SW480 (cell line): ENCODE measurements at regions not wholly inside any gene's neighbourhood (a gene's known extent, or its start where the extent isn't known, plus 50 kb on each side); places are given as distances from the start of the nearest gene placed in this dataset.

ENCODE experiments used
- DNase-seq: peaks from one replicate; pipeline ENCODE4 v3.0.0-alpha.2; 2016; ENCODE audit warnings: low spot score

- DNase-seq: peak; percentile 7
These were observed 159.1 kb downstream of the LURAP1L start for GRCh38 chr9:12933957-12934356.

- DNase-seq: no peak
These were observed 159.9 kb downstream of the LURAP1L start for GRCh38 chr9:12934545-12935272.

- DNase-seq: no peak
These were observed 160.9 kb downstream of the LURAP1L start for GRCh38 chr9:12935714-12936113.

- no peak for DNase-seq
These were observed 179.6 kb downstream of the LURAP1L start for GRCh38 chr9:12954441-12954840.

GRCh38 chr9:12955510-12956163 lies 180.8 kb downstream of the LURAP1L start:
- DNase-seq: no peak

- no peak for DNase-seq
These were observed 181.4 kb downstream of the LURAP1L start for GRCh38 chr9:12956261-12956660.

- DNase-seq: no peak
These were observed 182.0 kb downstream of the LURAP1L start for GRCh38 chr9:12956805-12957204.

- no peak for DNase-seq
These were observed 183.5 kb downstream of the LURAP1L start for GRCh38 chr9:12958279-12958678.

GRCh38 chr9:12958708-12959107 lies 183.9 kb downstream of the LURAP1L start:
- DNase-seq: no peak

- DNase-seq: no peak
These were observed 186.5 kb downstream of the LURAP1L start for GRCh38 chr9:12961276-12961809.

- no peak for DNase-seq
These were observed 188.7 kb downstream of the LURAP1L start for GRCh38 chr9:12963537-12963936.

GRCh38 chr9:12964271-12964670 lies 189.5 kb downstream of the LURAP1L start:
- DNase-seq: no peak

- no peak for DNase-seq
These were observed 190.5 kb downstream of the LURAP1L start for GRCh38 chr9:12965303-12965702.

- DNase-seq: no peak
These were observed 193.3 kb downstream of the LURAP1L start for GRCh38 chr9:12968093-12968492.

GRCh38 chr9:12972608-12973589 lies 198.1 kb downstream of the LURAP1L start:
- DNase-seq: no peak

GRCh38 chr9:12973710-12974109 lies 198.9 kb downstream of the LURAP1L start:
- DNase-seq: no peak

- no peak for DNase-seq
These were observed 199.9 kb downstream of the LURAP1L start for GRCh38 chr9:12974671-12975070.

- no peak for DNase-seq
These were observed 200.7 kb downstream of the LURAP1L start for GRCh38 chr9:12975496-12975895.

- DNase-seq: no peak
These were observed 205.4 kb downstream of the LURAP1L start for GRCh38 chr9:12980085-12980851.

- DNase-seq: no peak
These were observed 213.4 kb downstream of the LURAP1L start for GRCh38 chr9:12988258-12988657.

GRCh38 chr9:12989669-12990068 lies 214.8 kb downstream of the LURAP1L start:
- DNase-seq: no peak

- DNase-seq: no peak
These were observed 218.6 kb downstream of the LURAP1L start for GRCh38 chr9:12993466-12993865.
